Eye (tissue), 1 donor: ENCODE measurements at regions not wholly inside any gene's neighbourhood (a gene's known extent, or its start where the extent isn't known, plus 50 kb on each side); places are given as distances from the start of the nearest gene placed in this dataset.
A peak's percentile ranks its signal among the peaks of the same experiment; 100 is the strongest.

Experiments used
- DNase-seq: peaks from one replicate; pipeline ENCODE4 v3.0.0-alpha.2; 2015

GRCh38 chr3:104526901-104527401 is 839.8 kb upstream of the ALCAM start:
- DNase-seq: no peak

DNA sequence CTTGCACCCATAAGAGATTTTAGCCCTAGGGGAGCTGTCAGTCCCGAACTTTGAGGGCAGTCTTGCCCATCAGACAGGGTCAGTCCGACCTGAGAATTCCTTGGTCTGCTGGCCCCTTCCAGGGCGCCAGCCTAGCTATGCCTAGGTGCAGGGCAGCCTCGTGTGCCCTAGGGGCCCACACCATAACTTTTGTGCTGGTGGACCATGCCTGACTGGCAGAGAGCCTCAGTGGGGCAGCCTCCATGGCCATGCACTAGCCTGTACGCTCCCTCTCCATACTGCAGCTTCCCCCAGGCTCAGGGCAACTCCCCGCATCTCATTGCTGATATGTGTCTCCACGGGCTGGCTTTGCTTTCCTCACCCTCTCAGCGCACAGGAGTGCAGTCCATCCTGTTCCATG is 835.8 kb upstream of the ALCAM start:
- DNase-seq: no peak

DNA sequence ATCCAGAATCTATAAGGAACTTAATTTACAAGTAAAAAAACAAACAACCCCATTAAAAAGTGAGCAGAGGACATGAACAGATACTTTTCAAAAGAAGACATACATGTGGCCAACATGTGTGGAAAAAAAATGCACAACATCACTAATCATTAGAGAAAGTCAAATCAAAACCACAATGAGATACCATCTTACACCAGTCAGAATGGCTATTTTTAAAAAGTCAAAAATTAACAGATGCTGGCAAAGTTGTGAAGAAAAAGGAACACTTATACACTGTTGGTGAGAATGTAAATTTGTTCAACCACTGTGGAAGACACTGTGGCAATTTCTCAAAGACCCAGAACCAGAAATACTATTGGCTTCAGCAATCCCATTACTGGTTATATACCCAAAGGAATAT is 830.0 kb upstream of the ALCAM start:
- DNase-seq: peak; percentile 35

DNA sequence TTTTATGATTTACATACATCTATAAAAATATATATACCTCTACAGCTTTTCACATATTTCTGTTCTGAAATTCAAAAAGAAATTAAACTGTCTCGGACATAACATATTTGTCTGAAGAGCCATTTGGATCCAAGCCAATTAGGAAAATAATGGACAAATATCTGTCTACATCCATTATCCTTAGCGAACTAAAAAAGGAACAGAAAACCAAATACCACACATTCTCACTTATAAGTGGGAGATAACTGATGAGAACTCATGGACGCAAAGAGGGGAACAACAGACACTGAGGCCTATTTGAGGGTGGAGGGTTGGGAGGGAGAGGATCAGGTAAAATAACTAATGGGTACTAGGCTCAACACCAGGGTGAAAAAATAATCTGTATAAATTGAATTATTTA is 829.4 kb upstream of the ALCAM start:
- DNase-seq: no peak

DNA sequence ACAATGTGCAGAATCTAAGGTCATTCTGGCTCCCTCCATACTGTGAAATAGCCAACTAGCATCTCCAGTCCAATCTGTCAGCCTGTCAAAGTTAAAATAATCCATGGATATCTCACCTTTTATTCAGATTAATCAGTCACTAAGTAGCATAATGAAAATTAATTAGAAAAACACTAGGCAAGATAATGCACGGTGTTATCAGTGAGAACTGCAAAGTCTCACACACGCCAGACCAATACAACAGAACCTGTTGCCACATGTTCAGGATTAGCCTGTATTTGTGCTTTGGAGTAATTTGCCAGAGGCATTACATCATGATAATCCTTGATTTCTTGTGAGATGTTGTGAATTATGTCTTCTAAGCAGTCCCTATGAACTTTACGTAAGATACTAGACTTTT is 820.4 kb upstream of the ALCAM start:
- no peak for DNase-seq

DNA sequence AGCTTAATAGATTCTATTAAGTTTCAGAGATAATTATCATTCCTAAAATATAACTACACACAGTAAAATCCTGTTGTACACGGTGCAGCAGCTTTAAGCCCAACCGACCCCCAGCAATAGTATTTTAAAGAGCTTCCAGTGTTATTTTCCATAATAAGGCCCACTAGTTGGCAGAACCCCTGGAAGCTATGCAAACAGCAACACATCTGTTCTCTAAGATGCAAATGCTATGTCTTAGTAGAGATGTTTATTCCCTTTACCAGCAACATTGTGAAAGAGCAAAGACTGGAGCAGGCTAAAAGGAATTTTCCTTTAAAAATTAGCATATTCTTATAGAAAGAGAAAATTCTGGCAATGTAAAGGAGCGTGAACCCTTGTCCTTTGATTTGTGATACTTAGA is 819.7 kb upstream of the ALCAM start:
- no peak for DNase-seq

- no peak for DNase-seq
Measured at GRCh38 chr3:104548401-104548800, 818.3 kb upstream of the ALCAM start.

DNA sequence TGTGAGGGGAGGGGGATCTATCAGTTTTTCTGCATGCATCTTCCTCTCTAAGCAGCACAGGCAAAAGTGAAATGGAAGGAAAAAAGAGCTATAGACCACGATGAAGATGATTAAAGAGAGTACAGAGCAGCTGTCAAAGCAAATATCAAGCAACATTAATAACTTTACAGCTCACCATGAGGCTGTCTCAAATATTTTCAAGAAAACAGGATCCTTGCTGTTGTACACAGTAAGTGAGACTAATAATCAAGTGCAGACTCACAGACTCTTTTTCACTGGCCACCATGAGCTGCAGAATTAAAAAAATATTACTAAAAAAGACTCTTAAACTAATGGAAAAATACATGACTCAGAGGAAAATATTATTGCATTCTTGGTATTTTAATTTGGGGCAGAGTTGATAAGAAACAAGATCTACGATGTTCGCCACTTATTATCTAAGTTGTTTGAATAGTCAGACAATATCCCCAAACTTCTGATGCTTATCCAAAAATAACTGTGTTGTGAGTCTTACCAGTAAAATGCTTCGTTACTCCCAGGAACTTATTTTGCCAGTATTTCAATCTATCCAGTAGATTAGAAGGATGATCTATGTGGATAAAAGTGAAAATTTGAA is 817.5 kb upstream of the ALCAM start:
- no peak for DNase-seq

DNA sequence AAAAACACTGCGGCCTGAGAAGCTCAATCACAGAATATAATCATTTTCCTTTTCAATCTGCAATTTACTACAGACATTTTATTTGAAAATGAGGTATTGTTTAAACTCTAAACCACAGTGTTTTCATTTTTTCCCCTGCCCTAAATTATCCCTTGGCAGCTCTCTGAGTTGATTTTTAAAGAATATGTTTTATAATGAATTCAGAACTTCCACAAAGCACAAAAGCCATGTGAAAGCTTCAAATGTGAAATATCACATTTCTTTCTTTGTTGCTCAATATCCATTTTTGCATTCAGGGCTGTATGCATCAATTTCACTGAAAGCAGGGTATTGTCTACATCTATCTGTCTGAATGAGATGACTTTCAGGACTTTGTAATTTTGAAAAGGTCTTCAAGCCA is 813.6 kb upstream of the ALCAM start:
- DNase-seq: no peak

DNA sequence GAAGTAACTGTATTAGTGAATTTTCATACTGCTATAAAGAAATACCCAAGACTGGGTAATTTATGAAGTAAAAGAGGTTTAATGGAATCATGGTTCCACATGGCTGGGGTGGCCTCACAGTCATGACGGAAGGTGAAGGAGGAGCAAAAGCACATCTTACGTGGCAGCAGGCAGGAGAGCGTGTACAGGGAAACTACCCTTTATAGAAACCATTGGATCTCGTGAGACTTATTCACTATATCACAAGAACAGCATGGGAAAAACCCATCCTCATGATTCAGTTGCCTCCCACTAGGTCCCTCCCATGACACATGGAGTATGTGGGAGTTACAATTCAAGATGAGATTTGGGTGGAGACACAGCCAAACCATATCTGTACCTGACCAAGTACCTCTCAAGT is 812.3 kb upstream of the ALCAM start:
- no peak for DNase-seq

GRCh38 chr3:104555728-104556127 is 811.0 kb upstream of the ALCAM start:
- DNase-seq: no peak

- no peak for DNase-seq
Measured at GRCh38 chr3:104556372-104557078, 810.2 kb upstream of the ALCAM start.

- DNase-seq: no peak
Measured at GRCh38 chr3:104561324-104561723, 805.4 kb upstream of the ALCAM start.

DNA sequence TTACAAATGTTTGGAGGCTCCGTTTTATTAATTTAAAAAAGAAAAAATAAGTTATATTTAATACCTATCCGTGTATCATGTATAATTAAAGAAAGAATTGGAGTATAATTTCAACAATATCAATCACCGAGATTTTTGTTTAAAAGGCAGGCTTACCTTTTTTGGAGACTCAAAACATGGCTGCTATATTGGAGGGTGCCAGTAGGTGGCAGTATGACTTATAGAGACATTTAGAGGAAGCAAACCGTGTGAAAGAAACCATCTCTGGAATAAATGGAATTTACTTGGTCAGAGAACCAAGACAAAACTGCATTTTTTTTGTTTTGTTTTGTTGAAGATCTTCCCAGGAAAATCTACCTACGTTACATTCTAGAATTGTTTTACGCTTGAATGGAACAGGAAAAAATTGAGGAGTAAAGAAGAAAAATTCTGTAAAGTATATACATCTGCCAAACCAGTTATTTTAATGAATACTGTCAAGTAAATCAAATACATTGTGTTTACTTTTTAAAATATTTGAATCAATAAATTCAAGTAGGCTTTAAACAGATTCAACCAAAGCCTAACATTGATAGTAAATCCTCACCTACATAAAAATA is 802.6 kb upstream of the ALCAM start:
- peak; percentile 32 for DNase-seq

DNA sequence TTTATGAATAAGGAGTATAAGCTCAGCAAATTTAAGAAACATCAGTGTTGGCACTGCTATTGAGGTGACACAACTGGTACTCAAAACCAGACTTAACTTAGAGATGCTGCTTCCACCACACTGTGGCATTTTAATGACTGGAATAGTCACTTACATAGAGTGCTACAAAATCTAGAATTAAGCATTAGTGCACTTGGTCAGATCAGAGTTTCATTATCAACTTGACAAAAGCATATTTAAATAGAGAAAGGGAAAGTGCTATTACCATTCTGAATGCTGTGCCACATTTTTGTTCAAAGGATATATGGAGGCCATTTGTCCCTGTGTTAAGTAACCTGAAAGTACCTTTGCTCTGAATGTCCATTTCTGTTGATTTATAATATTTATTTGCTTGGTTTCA is 800.7 kb upstream of the ALCAM start:
- no peak for DNase-seq

- DNase-seq: no peak
Measured at GRCh38 chr3:104575634-104576033, 791.1 kb upstream of the ALCAM start.

DNA sequence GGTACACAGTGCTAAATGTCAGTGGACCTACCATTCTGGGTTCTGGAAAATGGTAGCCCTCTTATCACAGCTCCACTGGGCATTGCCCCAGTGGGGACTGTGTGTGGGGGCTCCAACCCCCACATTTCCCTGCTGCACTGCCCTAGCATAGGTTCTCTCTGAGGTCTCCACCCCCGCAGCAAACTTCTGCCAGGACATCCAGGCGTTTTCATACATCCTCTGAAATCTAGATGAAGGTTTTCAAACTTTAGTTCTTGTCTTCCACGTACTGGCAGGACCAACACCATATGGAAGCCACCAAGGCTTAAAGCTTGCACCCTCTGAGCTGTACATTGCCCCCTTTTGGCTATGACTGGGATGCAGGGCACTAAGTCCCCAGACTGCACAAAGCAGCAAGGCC is 788.2 kb upstream of the ALCAM start:
- DNase-seq: no peak

DNA sequence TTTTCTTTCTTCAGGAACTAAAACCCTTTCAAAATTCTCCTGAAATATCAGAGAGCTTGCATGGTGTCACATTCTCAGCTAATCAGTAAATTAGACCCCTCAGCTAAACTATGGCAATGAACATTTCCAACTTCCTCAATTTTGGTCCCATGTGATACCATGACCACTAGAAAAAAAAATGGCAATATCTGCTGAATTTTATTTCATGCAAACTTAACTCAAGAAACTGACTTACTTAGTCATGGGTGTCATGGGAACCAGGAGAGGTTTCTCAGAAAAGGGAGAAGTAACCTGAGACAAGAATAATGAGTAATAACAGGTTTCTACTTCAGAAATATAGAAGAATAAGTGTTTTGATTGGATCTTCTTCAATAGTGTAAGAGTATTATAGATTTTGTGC is 784.6 kb upstream of the ALCAM start:
- no peak for DNase-seq

- no peak for DNase-seq
Measured at GRCh38 chr3:104584682-104585081, 782.0 kb upstream of the ALCAM start.

DNA sequence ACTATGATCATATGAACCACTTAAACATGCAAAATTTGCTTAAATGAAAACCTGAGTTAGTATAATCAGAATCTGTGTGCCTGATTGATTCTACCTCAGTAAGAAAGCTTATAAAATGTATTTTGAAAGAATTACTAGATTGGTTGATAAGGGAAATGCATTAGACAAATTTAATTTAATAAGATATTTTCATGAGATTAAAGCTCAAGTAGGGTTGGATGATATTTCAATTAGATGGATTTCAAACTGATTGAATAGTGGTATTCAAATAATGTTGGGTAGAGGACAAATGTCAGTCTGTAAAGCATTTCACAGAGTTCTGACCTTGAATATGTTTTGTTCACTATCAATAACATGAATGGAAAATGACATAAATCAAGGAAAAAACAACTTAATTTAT is 780.4 kb upstream of the ALCAM start:
- no peak for DNase-seq

DNA sequence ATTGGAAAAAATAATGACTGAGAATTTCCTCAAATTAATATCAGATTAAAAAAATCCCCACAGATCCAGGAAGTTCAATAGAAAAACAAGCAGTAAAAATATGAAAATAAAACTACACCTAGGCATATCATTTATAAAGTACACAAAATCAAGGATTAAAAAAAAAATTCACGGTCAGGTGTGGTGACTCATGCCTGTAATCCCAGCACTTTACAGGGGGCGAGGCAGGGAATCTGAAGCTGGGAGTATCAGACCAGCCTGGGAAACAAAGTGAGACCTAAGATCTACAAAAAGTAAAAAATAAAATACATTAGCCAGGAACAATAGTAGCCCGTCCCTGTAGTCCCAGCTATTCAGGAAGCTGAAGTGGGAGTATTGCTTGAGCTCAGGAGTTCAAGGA is 778.3 kb upstream of the ALCAM start:
- no peak for DNase-seq

DNA sequence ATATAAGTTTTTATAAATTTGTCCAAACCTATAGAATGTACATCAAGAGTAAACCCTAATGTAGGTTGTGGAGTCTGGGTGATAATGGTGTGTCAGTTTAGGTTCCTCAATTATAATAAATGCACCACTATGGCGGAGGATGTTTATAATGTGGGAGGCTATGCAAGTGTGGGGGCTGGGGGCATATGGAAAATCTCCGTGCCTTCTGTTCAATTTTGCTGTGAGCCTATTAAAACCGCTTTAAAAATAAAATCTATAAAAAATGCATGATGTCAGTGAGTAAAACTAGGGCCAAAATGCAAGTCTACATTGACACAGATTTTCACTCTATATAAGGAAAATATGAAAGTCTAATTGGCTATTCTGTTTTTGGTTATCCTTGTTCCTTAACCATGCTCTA is 774.9 kb upstream of the ALCAM start:
- no peak for DNase-seq

- DNase-seq: peak; percentile 43
Measured at GRCh38 chr3:104594491-104594890, 772.2 kb upstream of the ALCAM start.

DNA sequence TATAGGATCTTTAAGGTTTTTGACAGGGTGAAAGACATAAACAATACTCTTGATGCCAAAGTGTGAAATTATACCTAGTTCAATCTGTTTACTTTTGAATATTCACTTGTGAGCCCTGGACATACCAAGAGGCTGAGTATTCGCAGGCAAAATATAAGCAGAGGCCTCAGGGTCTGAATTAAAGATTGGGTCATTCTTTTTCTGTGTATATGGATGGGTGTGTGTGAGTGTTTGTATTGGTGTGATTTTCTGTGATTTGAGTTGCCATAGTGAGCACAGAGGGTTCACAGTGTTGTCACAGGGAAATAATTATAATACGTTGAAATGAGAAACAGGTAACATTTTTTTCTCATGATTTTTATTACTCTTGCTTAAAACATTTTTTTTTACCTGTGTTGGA is 770.7 kb upstream of the ALCAM start:
- DNase-seq: no peak

- DNase-seq: peak; percentile 77
Measured at GRCh38 chr3:104596551-104596950, 770.2 kb upstream of the ALCAM start.
